CD4-positive, alpha-beta memory T cell (primary cell): ENCODE measurements at regions not wholly inside any gene's neighbourhood (a gene's known extent, or its start where the extent isn't known, plus 50 kb on each side); places are given as distances from the start of the nearest gene placed in this dataset.

ENCODE experiments used
- CTCF ChIA-PET: fragments of 350-600 bp; sonication (Branson Sonifier 250); formaldehyde crosslinking; loops from one replicate; lab custom pipeline; 2021; ENCODE audit warnings: inconsistent platforms; ENCODE audit not compliant: partially characterized antibody; lab: Charles Lee
- POLR2A ChIA-PET: fragments of 350-600 bp; sonication (Branson Sonifier 250); formaldehyde crosslinking; loops from one replicate; lab custom pipeline; 2021; ENCODE audit not compliant: partially characterized antibody; lab: Charles Lee
- DNase-seq, 5 donors: peaks; one replicate each; pipeline versions ENCODE4 v3.0.0 to v3.0.0-alpha.2; 2020 to 2022; ENCODE audit warnings: mixed read lengths in 1 of 5
- H3K27ac ChIP-seq: one replicate; pipeline ENCODE4 v1.7.0; 2013; ENCODE audit warnings: low read depth, low read length
- H3K27me3 ChIP-seq: 2 replicates; pipeline ENCODE4 v1.7.0; 2013; ENCODE audit warnings: mild to moderate bottlenecking, low read length, moderate library complexity; ENCODE audit not compliant: insufficient read depth
- H3K36me3 ChIP-seq: 2 replicates; pipeline ENCODE4 v1.7.0; 2013; ENCODE audit warnings: mild to moderate bottlenecking, low read length, moderate library complexity; ENCODE audit not compliant: insufficient read depth
- H3K4me1 ChIP-seq: 2 replicates; pipeline ENCODE4 v1.7.0; 2013; ENCODE audit warnings: mild to moderate bottlenecking, low read length, moderate library complexity; ENCODE audit not compliant: insufficient read depth
- H3K4me3 ChIP-seq, 2 donors: one replicate each; pipeline ENCODE4 v1.7.0; 2013; ENCODE audit warnings: low read length in 2 of 2, mild to moderate bottlenecking in 1 of 2
- H3K9me3 ChIP-seq, 2 donors: one replicate each; pipeline ENCODE4 v1.7.0; 2013; ENCODE audit warnings: low read length in 2 of 2, control low read depth in 1 of 2; ENCODE audit not compliant: control insufficient read depth in 1 of 2
- H3K27ac Mint-ChIP-seq, 7 donors: one replicate each; pipeline ENCODE4 v1.8.0; 2020 to 2021; ENCODE audit warnings: mixed read lengths in 7 of 7, mild to moderate bottlenecking in 6 of 7, inconsistent platforms in 3 of 7, moderate library complexity in 3 of 7
- H3K27me3 Mint-ChIP-seq, 2 donors: one replicate each; pipeline ENCODE4 v1.8.0; 2020 to 2021; ENCODE audit warnings: mixed read lengths in 2 of 2
- H3K36me3 Mint-ChIP-seq, 2 donors: one replicate each; pipeline ENCODE4 v1.8.0; 2020 to 2021; ENCODE audit warnings: mixed read lengths in 2 of 2, inconsistent platforms in 1 of 2, mild to moderate bottlenecking in 1 of 2
- H3K4me1 Mint-ChIP-seq, 4 donors: one replicate each; pipeline ENCODE4 v1.8.0; 2020 to 2021; ENCODE audit warnings: mixed read lengths in 4 of 4, mild to moderate bottlenecking in 1 of 4
- H3K4me3 Mint-ChIP-seq, 8 donors: one replicate each; pipeline ENCODE4 v1.8.0; 2020 to 2021; ENCODE audit warnings: mixed read lengths in 8 of 8, mild to moderate bottlenecking in 7 of 8, moderate library complexity in 6 of 8, inconsistent platforms in 3 of 8
- H3K9me3 Mint-ChIP-seq, 8 donors: one replicate each; pipeline ENCODE4 v1.8.0; 2020 to 2021; ENCODE audit warnings: mixed read lengths in 8 of 8, mild to moderate bottlenecking in 5 of 8, inconsistent platforms in 3 of 8, moderate library complexity in 1 of 8
- intact Hi-C: fragments of 100-400 bp; cut with micrococcal nuclease; formaldehyde crosslinking; loops from one replicate; pipeline ENCODE4 v1.15.1; 2023

GRCh38 chr3:177724020-177724638 is 526.8 kb upstream of the TBL1XR1 start:
- H3K9me3 ChIP-seq: no peaks in the 10 kb centered on the region
- Mint-ChIP-seq H3K9me3 (peaks cover 0 to 8% (median 0%) of the 10 kb centered on the region in 8 donors), H3K4me3 (peak overlapping the region in 3 of 8 donors; percentile 1 to 61 (median 27)), H3K36me3 (no peaks in the 10 kb centered on the region), H3K4me1 (peaks cover 8 to 17% (median 13%) of the 10 kb centered on the region in 4 donors), H3K27me3 (peaks cover 0 to 4% of the 10 kb centered on the region in 2 donors), H3K27ac (no peak overlapping the region)
- ChIA-PET POLR2A (no interaction called here), CTCF (no interaction called here)
- intact Hi-C loops: no loop called here
- H3K36me3 ChIP-seq: no peaks in the 10 kb centered on the region
- no peak overlapping the region for H3K27ac ChIP-seq
- no peak overlapping the region for H3K4me3 ChIP-seq
- peaks cover 11% of the 10 kb centered on the region for H3K4me1 ChIP-seq
- no peak for DNase-seq
- no peaks in the 10 kb centered on the region for H3K27me3 ChIP-seq

DNA sequence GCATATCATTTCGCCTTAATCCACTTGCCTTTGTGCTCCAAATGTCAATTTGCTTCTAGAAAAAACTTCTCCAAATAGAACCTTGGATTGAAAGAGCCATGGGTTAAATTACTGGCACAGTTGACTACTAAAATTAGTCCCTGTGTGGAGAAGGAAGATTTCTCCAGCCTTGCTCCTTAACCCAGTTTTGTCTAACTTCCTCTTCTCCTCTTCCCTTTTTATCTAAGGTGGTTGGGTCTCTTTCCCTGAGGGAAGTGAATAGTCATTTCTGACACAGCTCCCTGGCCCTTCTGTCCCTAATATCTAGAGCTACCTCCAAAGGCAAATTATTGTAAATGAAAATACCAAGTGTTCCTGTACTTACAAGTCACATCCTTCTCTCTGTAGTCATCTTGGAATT is 527.9 kb upstream of the TBL1XR1 start:
- POLR2A ChIA-PET: no interaction called here
- CTCF ChIA-PET: no interaction called here
- Mint-ChIP-seq H3K9me3 (peaks cover 0 to 8% (median 0%) of the 10 kb centered on the region in 8 donors), H3K36me3 (no peaks in the 10 kb centered on the region), H3K4me1 (peaks cover 8 to 17% (median 13%) of the 10 kb centered on the region in 4 donors), H3K27ac (peak overlapping the region in 1 of 7 donors; percentile 14), H3K4me3 (peak overlapping the region in 1 of 8 donors; percentile 11), H3K27me3 (peaks cover 0 to 4% of the 10 kb centered on the region in 2 donors)
- H3K4me3 ChIP-seq: no peak overlapping the region
- no peaks in the 10 kb centered on the region for H3K36me3 ChIP-seq
- intact Hi-C loops: no loop called here
- DNase-seq: no peak
- H3K27me3 ChIP-seq: no peaks in the 10 kb centered on the region
- no peaks in the 10 kb centered on the region for H3K9me3 ChIP-seq
- H3K4me1 ChIP-seq: peaks cover 11% of the 10 kb centered on the region
- H3K27ac ChIP-seq: no peak overlapping the region

DNA sequence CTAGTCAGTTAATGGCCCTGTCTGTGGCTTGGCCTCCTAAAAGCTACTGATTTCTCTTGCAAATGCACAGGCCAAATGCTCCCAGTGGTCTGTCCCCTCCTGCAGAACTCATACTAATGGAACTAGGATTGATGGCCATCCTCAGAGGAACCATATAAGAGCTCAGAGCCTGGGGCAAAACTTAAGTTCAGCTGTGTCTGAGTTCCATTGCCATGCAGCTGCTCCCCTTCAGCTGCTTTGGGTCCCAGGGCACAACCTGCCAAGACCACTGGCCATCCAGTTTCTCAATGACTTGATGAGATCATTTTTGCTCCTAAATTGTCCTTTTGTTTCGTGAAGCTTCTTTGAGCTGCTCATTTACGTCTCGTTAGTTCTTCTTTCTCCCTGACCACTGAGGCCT is 529.5 kb upstream of the TBL1XR1 start:
- peaks cover 11% of the 10 kb centered on the region for H3K4me1 ChIP-seq
- peaks cover 8 to 17% (median 12%) of the 10 kb centered on the region in 4 donors for H3K4me1 Mint-ChIP-seq
- intact Hi-C loops: no loop called here
- no peak overlapping the region for H3K4me3 Mint-ChIP-seq
- no peak for DNase-seq
- H3K36me3 Mint-ChIP-seq: no peaks in the 10 kb centered on the region
- ChIA-PET POLR2A (no interaction called here), CTCF (no interaction called here)
- H3K9me3 ChIP-seq: no peaks in the 10 kb centered on the region
- peaks cover 0 to 8% (median 0%) of the 10 kb centered on the region in 8 donors for H3K9me3 Mint-ChIP-seq
- H3K4me3 ChIP-seq: no peak overlapping the region
- H3K27ac ChIP-seq: no peak overlapping the region
- no peaks in the 10 kb centered on the region for H3K27me3 ChIP-seq
- H3K27me3 Mint-ChIP-seq: peaks cover 0 to 4% of the 10 kb centered on the region in 2 donors
- peak overlapping the region in 1 of 7 donors; percentile 31 for H3K27ac Mint-ChIP-seq
- H3K36me3 ChIP-seq: no peaks in the 10 kb centered on the region

DNA sequence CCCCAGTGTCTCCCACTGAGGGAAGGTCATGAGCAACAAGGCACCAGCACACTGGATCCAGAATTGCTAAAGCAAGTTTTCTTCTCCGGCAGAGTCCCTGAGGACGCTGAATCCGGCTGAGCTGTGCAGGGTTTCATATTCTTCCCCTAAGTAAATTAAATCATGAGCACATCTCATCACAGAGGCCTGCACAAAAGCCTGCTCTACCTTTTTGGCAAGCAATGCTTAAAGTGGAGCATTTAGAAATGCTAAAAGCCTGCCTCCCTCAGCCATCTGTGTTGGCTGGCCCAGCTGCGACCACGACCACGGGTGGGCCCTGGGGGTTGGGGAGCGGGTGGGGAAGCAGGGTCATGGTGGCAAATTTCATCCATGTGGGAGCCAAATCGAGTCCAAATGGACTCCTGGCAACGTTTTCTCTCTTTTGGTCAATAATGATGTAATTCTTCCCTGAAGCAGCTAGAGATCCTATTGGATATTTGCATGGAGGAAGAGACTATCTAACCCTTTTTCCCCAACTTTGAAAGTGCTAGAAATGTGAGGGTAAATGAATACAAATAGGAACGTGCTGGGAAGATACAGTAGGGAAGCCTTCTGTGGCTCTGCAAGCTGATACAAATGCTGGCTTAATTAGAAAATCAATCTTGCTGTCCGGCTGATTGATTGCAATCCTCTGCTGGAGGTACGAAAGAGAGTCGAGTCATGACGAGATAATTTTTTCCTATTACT is 532.8 kb upstream of the TBL1XR1 start:
- peaks cover 0 to 1% (median 0%) of the 10 kb centered on the region in 4 donors for H3K4me1 Mint-ChIP-seq

DNA sequence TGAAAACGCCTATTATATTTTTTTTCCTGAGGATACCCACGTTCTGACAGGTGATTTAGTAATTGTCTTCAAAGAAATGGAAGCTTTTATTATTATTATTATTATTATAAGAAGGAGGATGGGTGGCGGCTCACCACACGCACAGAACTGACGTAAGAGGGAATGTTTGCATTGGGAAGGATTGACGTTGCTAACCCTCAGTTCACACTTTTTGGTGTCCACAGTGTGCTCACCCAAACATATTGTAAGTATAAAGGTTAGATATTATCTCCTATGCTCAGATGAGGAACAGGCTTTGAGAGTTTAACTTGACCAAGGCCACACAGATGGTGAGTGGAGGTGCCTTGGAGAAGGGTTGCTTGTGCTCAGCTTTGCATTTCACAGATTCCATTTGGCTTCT is 533.5 kb upstream of the TBL1XR1 start:
- Mint-ChIP-seq H3K27ac (no peak overlapping the region), H3K36me3 (no peaks in the 10 kb centered on the region), H3K27me3 (peaks cover 0 to 2% of the 10 kb centered on the region in 2 donors), H3K4me1 (no peaks in the 10 kb centered on the region), H3K9me3 (peaks cover 0 to 8% (median 0%) of the 10 kb centered on the region in 8 donors), H3K4me3 (no peak overlapping the region)
- DNase-seq: no peak
- CTCF ChIA-PET: no interaction called here
- no peak overlapping the region for H3K4me3 ChIP-seq
- H3K36me3 ChIP-seq: no peaks in the 10 kb centered on the region
- POLR2A ChIA-PET: no interaction called here
- no peaks in the 10 kb centered on the region for H3K4me1 ChIP-seq
- no peaks in the 10 kb centered on the region for H3K27me3 ChIP-seq
- intact Hi-C loops: no loop called here
- no peaks in the 10 kb centered on the region for H3K9me3 ChIP-seq
- H3K27ac ChIP-seq: no peak overlapping the region

More for the DNA sequence above, 532.8 kb upstream of the TBL1XR1 start:
- Mint-ChIP-seq H3K9me3 (peaks cover 0 to 8% (median 0%) of the 10 kb centered on the region in 8 donors), H3K4me3 (no peak overlapping the region), H3K27ac (no peak overlapping the region), H3K36me3 (no peaks in the 10 kb centered on the region), H3K27me3 (peaks cover 0 to 4% of the 10 kb centered on the region in 2 donors)
- ChIA-PET POLR2A (no interaction called here), CTCF (no interaction called here)
- Histone ChIP-seq H3K36me3 (no peaks in the 10 kb centered on the region), H3K27ac (no peak overlapping the region), H3K27me3 (no peaks in the 10 kb centered on the region), H3K9me3 (no peaks in the 10 kb centered on the region), H3K4me1 (no peaks in the 10 kb centered on the region), H3K4me3 (no peak overlapping the region)
- no peak for DNase-seq
- intact Hi-C loops: no loop called here

DNA sequence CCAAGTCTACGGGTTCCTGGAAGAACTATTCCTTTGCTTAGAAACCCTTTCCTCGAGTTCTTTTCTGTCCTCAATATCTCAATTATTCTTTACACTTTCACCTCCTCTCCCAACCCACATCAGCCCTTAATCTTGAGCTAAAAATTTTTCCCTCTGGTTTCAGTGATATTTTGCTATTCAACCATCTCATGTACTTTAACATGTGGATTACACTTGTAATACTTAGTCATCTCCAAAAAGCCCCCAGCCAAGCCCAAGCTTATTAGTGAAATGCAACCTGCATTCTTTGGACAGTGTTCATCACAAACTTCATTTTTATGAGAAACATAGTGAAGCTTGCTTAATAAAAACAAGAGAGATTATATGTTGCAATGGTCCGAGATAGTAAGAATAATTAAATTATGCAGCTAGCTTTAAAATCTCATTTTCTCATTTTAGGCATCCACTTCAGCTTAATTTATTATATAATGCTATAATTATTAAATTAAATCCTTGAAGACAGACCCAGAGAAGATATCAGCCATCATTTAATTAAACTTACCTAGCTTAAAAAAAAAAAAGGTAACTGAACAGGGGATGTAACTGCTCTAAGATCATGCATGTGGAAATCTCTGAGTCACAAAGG is 534.5 kb upstream of the TBL1XR1 start:
- CTCF ChIA-PET: interaction anchor here (1.4 kb wide), 1 partner anchor 20 kb away, joined by 3 read pairs; no protein-coding TSS in a partner anchor
- H3K27me3 Mint-ChIP-seq: no peaks in the 10 kb centered on the region
- H3K4me3 ChIP-seq: no peak overlapping the region
- peaks cover 0 to 2% (median 0%) of the 10 kb centered on the region in 8 donors for H3K9me3 Mint-ChIP-seq
- H3K4me3 Mint-ChIP-seq: no peak overlapping the region
- no peak overlapping the region for H3K27ac Mint-ChIP-seq
- H3K27me3 ChIP-seq: no peaks in the 10 kb centered on the region
- H3K36me3 Mint-ChIP-seq: no peaks in the 10 kb centered on the region
- intact Hi-C loops: no loop called here
- POLR2A ChIA-PET: no interaction called here
- H3K4me1 Mint-ChIP-seq: no peaks in the 10 kb centered on the region
- DNase-seq: no peak
- no peak overlapping the region for H3K27ac ChIP-seq
- no peaks in the 10 kb centered on the region for H3K4me1 ChIP-seq
- no peaks in the 10 kb centered on the region for H3K9me3 ChIP-seq
- no peaks in the 10 kb centered on the region for H3K36me3 ChIP-seq

- ChIA-PET CTCF (no interaction called here), POLR2A (no interaction called here)
- H3K36me3 Mint-ChIP-seq: no peaks in the 10 kb centered on the region
- no peaks in the 10 kb centered on the region for H3K4me1 ChIP-seq
- no peak overlapping the region for H3K27ac ChIP-seq
- H3K4me3 ChIP-seq: no peak overlapping the region
- H3K27ac Mint-ChIP-seq: no peak overlapping the region
- no peaks in the 10 kb centered on the region for H3K9me3 ChIP-seq
- DNase-seq: no peak
- H3K27me3 Mint-ChIP-seq: no peaks in the 10 kb centered on the region
- H3K9me3 Mint-ChIP-seq: no peaks in the 10 kb centered on the region
- H3K4me3 Mint-ChIP-seq: no peak overlapping the region
- no peaks in the 10 kb centered on the region for H3K36me3 ChIP-seq
- H3K27me3 ChIP-seq: peaks cover 4% of the 10 kb centered on the region
- no peaks in the 10 kb centered on the region for H3K4me1 Mint-ChIP-seq
- intact Hi-C loops: no loop called here
Observed at GRCh38 chr3:177733233-177733632, 536.0 kb upstream of the TBL1XR1 start.
